ENCODE measurements at regions not wholly inside any gene's neighbourhood (a gene's known extent, or its start where the extent isn't known, plus 50 kb on each side); places are given as distances from the start of the nearest gene placed in this dataset.

DNA sequence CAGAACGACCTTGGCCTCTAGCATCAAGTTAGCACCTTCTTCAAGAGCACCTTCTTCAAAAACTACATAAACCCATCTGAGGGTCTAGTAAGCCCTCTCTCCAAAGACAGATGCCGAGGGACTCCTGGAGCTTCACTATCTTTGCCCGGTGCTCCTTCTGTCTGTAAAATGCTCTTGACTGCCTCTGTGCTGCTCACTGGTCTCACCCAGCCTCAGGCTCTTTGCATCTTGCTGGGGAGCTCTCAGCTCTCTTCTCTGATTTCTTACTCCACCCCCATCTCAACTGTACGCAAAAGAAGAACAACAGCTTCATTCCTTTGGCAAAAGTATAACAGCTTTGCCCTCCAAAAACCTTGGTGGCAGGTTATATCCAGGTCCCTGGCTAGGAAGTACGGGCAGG is 404.2 kb downstream of the KLF12 start:
- Histone ChIP-seq H3K9me3 (ENCODE audit: severe bottlenecking) (no peaks in the 10 kb centered on the region), H3K4me1 (ENCODE audit: insufficient read depth, poor library complexity, severe bottlenecking) (no peaks in the 10 kb centered on the region), H3K4me3 (ENCODE audit: severe bottlenecking) (no peak overlapping the region), H3K27ac (ENCODE audit: poor library complexity, severe bottlenecking) (no peak overlapping the region), H3K27me3 (ENCODE audit: insufficient read depth, poor library complexity, severe bottlenecking) (no peaks in the 10 kb centered on the region), H3K36me3 (ENCODE audit: low read depth) (no peaks in the 10 kb centered on the region)
- DNase-seq (ENCODE audit: low spot score) (no peak), ATAC-seq (ENCODE audit: low read depth) (no peak)
- TF ChIP-seq, protein P1, sequence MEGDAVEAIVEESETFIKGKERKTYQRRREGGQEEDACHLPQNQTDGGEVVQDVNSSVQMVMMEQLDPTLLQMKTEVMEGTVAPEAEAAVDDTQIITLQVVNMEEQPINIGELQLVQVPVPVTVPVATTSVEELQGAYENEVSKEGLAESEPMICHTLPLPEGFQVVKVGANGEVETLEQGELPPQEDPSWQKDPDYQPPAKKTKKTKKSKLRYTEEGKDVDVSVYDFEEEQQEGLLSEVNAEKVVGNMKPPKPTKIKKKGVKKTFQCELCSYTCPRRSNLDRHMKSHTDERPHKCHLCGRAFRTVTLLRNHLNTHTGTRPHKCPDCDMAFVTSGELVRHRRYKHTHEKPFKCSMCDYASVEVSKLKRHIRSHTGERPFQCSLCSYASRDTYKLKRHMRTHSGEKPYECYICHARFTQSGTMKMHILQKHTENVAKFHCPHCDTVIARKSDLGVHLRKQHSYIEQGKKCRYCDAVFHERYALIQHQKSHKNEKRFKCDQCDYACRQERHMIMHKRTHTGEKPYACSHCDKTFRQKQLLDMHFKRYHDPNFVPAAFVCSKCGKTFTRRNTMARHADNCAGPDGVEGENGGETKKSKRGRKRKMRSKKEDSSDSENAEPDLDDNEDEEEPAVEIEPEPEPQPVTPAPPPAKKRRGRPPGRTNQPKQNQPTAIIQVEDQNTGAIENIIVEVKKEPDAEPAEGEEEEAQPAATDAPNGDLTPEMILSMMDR (IDR thresholded peaks at IDR 0.05; ENCODE audit: poor library complexity, severe bottlenecking) = no peak

DNA sequence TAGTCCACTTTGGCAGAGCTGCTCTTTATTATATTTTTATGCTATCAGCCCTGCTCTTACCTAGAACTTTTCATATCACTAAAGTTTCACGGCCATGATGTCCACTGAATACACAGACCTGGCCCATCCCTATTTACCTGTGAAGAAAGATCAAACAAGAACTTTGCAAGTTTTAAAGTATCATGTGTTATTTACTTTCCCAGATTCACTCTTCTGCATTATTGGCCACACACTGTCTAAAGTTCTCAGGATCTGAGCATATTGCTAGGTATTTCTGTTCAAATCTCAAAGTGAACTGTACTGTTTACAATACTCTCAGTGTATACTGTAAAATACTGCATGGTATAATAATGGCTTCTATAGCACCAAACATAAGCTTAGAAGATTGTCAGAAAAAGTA is 405.2 kb downstream of the KLF12 start:
- Histone ChIP-seq H3K4me3 (ENCODE audit: severe bottlenecking) (no peak overlapping the region), H3K36me3 (ENCODE audit: low read depth) (no peaks in the 10 kb centered on the region), H3K27ac (ENCODE audit: poor library complexity, severe bottlenecking) (no peak overlapping the region), H3K4me1 (ENCODE audit: insufficient read depth, poor library complexity, severe bottlenecking) (no peaks in the 10 kb centered on the region), H3K27me3 (ENCODE audit: insufficient read depth, poor library complexity, severe bottlenecking) (no peaks in the 10 kb centered on the region), H3K9me3 (ENCODE audit: severe bottlenecking) (no peaks in the 10 kb centered on the region)
- TF ChIP-seq, protein P1 (IDR thresholded peaks at IDR 0.05; ENCODE audit: poor library complexity, severe bottlenecking) = no peak
- DNase-seq (ENCODE audit: low spot score) (no peak), ATAC-seq (ENCODE audit: low read depth) (no peak)

DNA sequence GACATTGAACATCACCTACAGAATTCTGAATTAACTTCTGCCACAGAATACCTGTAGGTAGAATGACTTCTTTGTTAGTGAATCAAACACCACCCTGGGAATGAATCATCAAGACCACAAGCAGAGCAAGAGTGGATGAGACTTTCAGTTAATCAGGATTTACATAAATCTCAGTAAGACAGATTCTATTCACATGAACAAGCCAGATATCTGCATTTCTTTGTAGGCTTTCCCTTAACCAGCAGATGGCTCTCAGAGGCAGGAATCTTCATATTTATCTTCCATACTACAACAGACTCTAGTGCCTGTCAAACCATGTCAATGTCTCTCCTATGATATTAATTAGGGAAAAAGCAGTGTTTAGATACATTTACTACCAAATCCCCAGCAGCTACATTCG is 412.1 kb downstream of the KLF12 start:
- DNase-seq (ENCODE audit: low spot score) = no peak
- H3K4me1 ChIP-seq (ENCODE audit: insufficient read depth, poor library complexity, severe bottlenecking) = peaks cover 13% of the 10 kb centered on the region
- H3K4me3 ChIP-seq (ENCODE audit: severe bottlenecking) = no peak overlapping the region
- TF ChIP-seq, protein P1 (IDR thresholded peaks at IDR 0.05; ENCODE audit: poor library complexity, severe bottlenecking) = peak; percentile 64
- peak; percentile 98 for ATAC-seq (ENCODE audit: low read depth)
- no peak overlapping the region for H3K27ac ChIP-seq (ENCODE audit: poor library complexity, severe bottlenecking)
- no peaks in the 10 kb centered on the region for H3K27me3 ChIP-seq (ENCODE audit: insufficient read depth, poor library complexity, severe bottlenecking)
- H3K9me3 ChIP-seq (ENCODE audit: severe bottlenecking) = no peaks in the 10 kb centered on the region
- no peaks in the 10 kb centered on the region for H3K36me3 ChIP-seq (ENCODE audit: low read depth)

DNA sequence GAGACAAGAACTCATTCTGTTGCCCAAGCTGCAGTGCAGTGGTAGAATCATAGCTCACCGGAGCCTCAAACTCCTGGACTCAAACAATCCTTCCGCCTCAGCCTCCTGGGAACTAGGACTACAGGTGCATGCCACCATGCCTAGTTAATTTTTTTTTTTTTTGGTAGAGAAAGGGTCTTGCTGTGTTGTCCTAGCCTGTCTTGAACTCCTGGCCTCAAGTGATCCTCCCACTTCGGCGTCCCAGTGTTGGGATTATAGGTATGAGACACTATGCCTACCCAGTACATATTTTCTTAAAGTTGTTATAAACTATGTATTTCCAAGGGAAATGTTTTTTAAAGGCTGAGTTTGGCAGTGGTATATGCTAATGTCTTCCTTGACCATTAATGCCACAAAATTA is 412.6 kb downstream of the KLF12 start:
- TF ChIP-seq, protein P1 (IDR thresholded peaks at IDR 0.05; ENCODE audit: poor library complexity, severe bottlenecking) = no peak
- DNase-seq (ENCODE audit: low spot score) (no peak), ATAC-seq (ENCODE audit: low read depth) (no peak)
- Histone ChIP-seq H3K36me3 (ENCODE audit: low read depth) (no peaks in the 10 kb centered on the region), H3K27me3 (ENCODE audit: insufficient read depth, poor library complexity, severe bottlenecking) (no peaks in the 10 kb centered on the region), H3K9me3 (ENCODE audit: severe bottlenecking) (no peaks in the 10 kb centered on the region), H3K4me3 (ENCODE audit: severe bottlenecking) (no peak overlapping the region), H3K27ac (ENCODE audit: poor library complexity, severe bottlenecking) (no peak overlapping the region), H3K4me1 (ENCODE audit: insufficient read depth, poor library complexity, severe bottlenecking) (peaks cover 16% of the 10 kb centered on the region)

DNA sequence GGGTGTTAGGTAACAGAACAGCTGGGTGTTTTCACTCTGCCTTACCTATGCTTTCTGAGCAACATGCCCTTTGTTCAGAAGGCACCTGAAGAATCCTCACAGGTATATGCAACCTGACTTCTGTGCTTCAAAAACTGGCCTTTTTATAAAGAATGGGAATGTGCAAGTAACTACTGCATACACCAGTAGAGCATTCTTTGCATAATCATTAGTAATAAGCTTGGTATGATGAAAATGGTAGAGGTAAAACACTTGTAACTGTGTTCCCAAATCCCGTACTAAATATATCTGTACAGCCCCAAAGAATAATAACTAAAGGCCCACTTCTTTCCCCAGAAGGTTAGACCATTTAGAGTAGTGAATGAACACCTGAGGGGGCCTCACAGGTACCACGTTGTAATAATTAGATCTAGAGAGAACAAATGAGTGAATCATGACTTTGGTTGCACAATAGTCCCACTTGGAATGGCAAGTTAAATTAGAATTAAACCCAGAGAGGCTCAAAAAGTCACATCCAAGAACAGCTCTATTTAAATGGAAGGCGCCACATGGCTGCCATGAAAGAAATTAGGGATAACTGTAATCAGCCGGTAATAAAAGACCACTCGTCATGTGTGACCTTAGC is 413.9 kb downstream of the KLF12 start:
- Histone ChIP-seq H3K4me1 (ENCODE audit: insufficient read depth, poor library complexity, severe bottlenecking) (peaks cover 28% of the 10 kb centered on the region), H3K4me3 (ENCODE audit: severe bottlenecking) (no peak overlapping the region), H3K9me3 (ENCODE audit: severe bottlenecking) (no peaks in the 10 kb centered on the region), H3K27me3 (ENCODE audit: insufficient read depth, poor library complexity, severe bottlenecking) (no peaks in the 10 kb centered on the region), H3K36me3 (ENCODE audit: low read depth) (no peaks in the 10 kb centered on the region; the same call in 1 of the 2 replicates), H3K27ac (ENCODE audit: poor library complexity, severe bottlenecking) (no peak overlapping the region)
- TF ChIP-seq, protein P1 (IDR thresholded peaks at IDR 0.05; ENCODE audit: poor library complexity, severe bottlenecking) = no peak
- ATAC-seq (ENCODE audit: low read depth) = no peak
- no peak for DNase-seq (ENCODE audit: low spot score)
